HG02588 (cell line): ENCODE measurements at regions not wholly inside any gene's neighbourhood (a gene's known extent, or its start where the extent isn't known, plus 50 kb on each side); places are given as distances from the start of the nearest gene placed in this dataset.

ENCODE experiments used
- ATAC-seq: cut with Tn5 transposase; IDR thresholded peaks from one replicate; pipeline ENCODE4 v1.9.1; 2021; ENCODE audit warnings: mild to moderate bottlenecking, moderate library complexity; ENCODE audit not compliant: unreplicated experiment

- ATAC-seq, result no peak
Measured at GRCh38 chr9:134271338-134272301, 54.6 kb upstream of the RXRA start.

- ATAC-seq, result no peak
Measured at GRCh38 chr9:134272302-134273023, 53.8 kb upstream of the RXRA start.

GRCh38 chr9:134273647-134274046 is 52.6 kb upstream of the RXRA start:
- no peak for ATAC-seq

GRCh38 chr9:134275375-134275774 is 50.9 kb upstream of the RXRA start:
- ATAC-seq, result no peak

GRCh38 chr9:134276453-134277245 is 49.6 kb upstream of the RXRA start:
- no peak for ATAC-seq
